HEK293 (cell line): ENCODE measurements at regions not wholly inside any gene's neighbourhood (a gene's known extent, or its start where the extent isn't known, plus 50 kb on each side); places are given as distances from the start of the nearest gene placed in this dataset.

Experiments used
- CTCF ChIA-PET: fragments of 350-600 bp; formaldehyde crosslinking; extraction: SDS; loops from one replicate; lab custom pipeline; 2021; ENCODE audit warnings: antibody characterized with exemption; lab: Yijun Ruan, JAX
- POLR2A ChIA-PET: fragments of 300-600 bp; formaldehyde crosslinking; extraction: SDS; loops from one replicate; lab custom pipeline; 2020; ENCODE audit warnings: antibody characterized with exemption, inconsistent platforms; lab: Yijun Ruan, JAX
- H3K27ac ChIP-seq: fragments of 200-500 bp; sonication (Bioruptor generic); 2 replicates; pipeline ENCODE4 v1.5.1; 2014; ENCODE audit warnings: low read depth, low read length, control low read depth, inconsistent platforms; ENCODE audit errors: extremely low read depth
- H3K36me3 ChIP-seq, 2 experiments: fragments of 200-500 bp in 1 of 2; sonication (Bioruptor generic) in 1 of 2; 1 replicate in 1 of 2; 2 replicates in 1 of 2; pipeline ENCODE4 v1.5.1; 2014 to 2017; ENCODE audit warnings: inconsistent platforms in 2 of 2, low read length in 2 of 2; ENCODE audit not compliant: control insufficient read depth in 2 of 2, insufficient read depth in 1 of 2
- H3K4me1 ChIP-seq: fragments of 200-500 bp; sonication (Bioruptor generic); 2 replicates; pipeline ENCODE4 v1.5.1; 2014; ENCODE audit warnings: mild to moderate bottlenecking, low read length, inconsistent platforms; ENCODE audit not compliant: control insufficient read depth, insufficient read depth
- H3K4me3 ChIP-seq: 2 replicates; pipeline ENCODE4 v1.5.1; 2011; ENCODE audit warnings: low read depth, mild to moderate bottlenecking, control low read depth, low read length, moderate library complexity
- H3K9me3 ChIP-seq: fragments of 200-500 bp; sonication (Bioruptor generic); 2 replicates; pipeline ENCODE4 v1.5.1; 2014; ENCODE audit warnings: low read depth, low read length, inconsistent platforms; ENCODE audit not compliant: control insufficient read depth, insufficient read depth
- BCL11B ChIP-seq: fragments of 450-650 bp; formaldehyde crosslinking; IDR thresholded peaks from 2 replicates; pipeline ENCODE4 v1.5.1; 2016; ENCODE audit warnings: low read depth, missing biosample characterization, missing genetic modification characterization
- HIC1 ChIP-seq: fragments of 450-650 bp; formaldehyde crosslinking; IDR thresholded peaks from 2 replicates; pipeline ENCODE4 v1.5.1; 2016; ENCODE audit warnings: missing biosample characterization, missing genetic modification characterization
- IKZF3 ChIP-seq: fragments of 450-650 bp; IDR thresholded peaks from 2 replicates; pipeline ENCODE4 v1.5.0; 2018; ENCODE audit warnings: missing biosample characterization, mild to moderate bottlenecking, missing genetic modification characterization, moderate library complexity
- INSM2 ChIP-seq: fragments of 450-650 bp; formaldehyde crosslinking; IDR thresholded peaks from 2 replicates; pipeline ENCODE4 v1.5.1; 2016; ENCODE audit warnings: missing biosample characterization, missing genetic modification characterization
- KLF8 ChIP-seq: fragments of 450-650 bp; formaldehyde crosslinking; IDR thresholded peaks from 2 replicates; pipeline ENCODE4 v1.5.1; 2016; ENCODE audit warnings: missing biosample characterization, missing genetic modification characterization
- REPIN1 ChIP-seq: fragments of 450-650 bp; formaldehyde crosslinking; IDR thresholded peaks from 2 replicates; pipeline ENCODE4 v1.5.1; 2017; ENCODE audit warnings: missing biosample characterization, missing genetic modification characterization, low read depth
- ZBTB1 ChIP-seq: fragments of 450-650 bp; formaldehyde crosslinking; IDR thresholded peaks from 2 replicates; pipeline ENCODE4 v1.5.1; 2016; ENCODE audit warnings: missing biosample characterization, missing genetic modification characterization
- ZEB2 ChIP-seq: fragments of 450-650 bp; formaldehyde crosslinking; IDR thresholded peaks from 2 replicates; pipeline ENCODE4 v1.5.1; 2016; ENCODE audit warnings: missing biosample characterization, missing genetic modification characterization
- ZFP69B ChIP-seq: fragments of 450-650 bp; formaldehyde crosslinking; IDR thresholded peaks from 2 replicates; pipeline ENCODE4 v1.5.1; 2016; ENCODE audit warnings: missing biosample characterization, missing genetic modification characterization
- ZNF10 ChIP-seq: fragments of 450-650 bp; formaldehyde crosslinking; IDR thresholded peaks from 2 replicates; pipeline ENCODE4 v1.5.1; 2017; ENCODE audit warnings: missing biosample characterization, missing genetic modification characterization
- ZNF148 ChIP-seq: fragments of 450-650 bp; formaldehyde crosslinking; IDR thresholded peaks from 2 replicates; pipeline ENCODE4 v1.5.0; 2017; ENCODE audit warnings: missing biosample characterization, missing genetic modification characterization, borderline replicate concordance
- ZNF155 ChIP-seq: fragments of 450-650 bp; formaldehyde crosslinking; IDR thresholded peaks from 2 replicates; pipeline ENCODE4 v1.5.1; 2016; ENCODE audit warnings: missing biosample characterization, missing genetic modification characterization
- ZNF341 ChIP-seq: fragments of 450-650 bp; formaldehyde crosslinking; IDR thresholded peaks from 2 replicates; pipeline ENCODE4; 2016; ENCODE audit warnings: low read depth, missing biosample characterization, missing genetic modification characterization
- ZNF394 ChIP-seq: fragments of 450-650 bp; formaldehyde crosslinking; IDR thresholded peaks from 2 replicates; pipeline ENCODE4 v1.5.1; 2016; ENCODE audit warnings: missing biosample characterization, missing genetic modification characterization, mild to moderate bottlenecking, moderate library complexity, borderline replicate concordance
- ZNF404 ChIP-seq: fragments of 450-650 bp; formaldehyde crosslinking; IDR thresholded peaks from 2 replicates; pipeline ENCODE4 v1.5.1; 2017; ENCODE audit warnings: missing biosample characterization, missing genetic modification characterization
- ZNF48 ChIP-seq: fragments of 450-650 bp; formaldehyde crosslinking; IDR thresholded peaks from 2 replicates; pipeline ENCODE4 v1.5.1; 2016; ENCODE audit warnings: missing biosample characterization, missing genetic modification characterization
- ZNF514 ChIP-seq: fragments of 450-650 bp; formaldehyde crosslinking; IDR thresholded peaks from 2 replicates; pipeline ENCODE4 v1.5.1; 2016; ENCODE audit warnings: missing biosample characterization, missing genetic modification characterization
- ZNF560 ChIP-seq: fragments of 450-650 bp; formaldehyde crosslinking; IDR thresholded peaks from 2 replicates; pipeline ENCODE4 v1.5.1; 2017; ENCODE audit warnings: missing biosample characterization, missing genetic modification characterization, borderline replicate concordance
- ZNF692 ChIP-seq: fragments of 450-650 bp; formaldehyde crosslinking; IDR thresholded peaks from 2 replicates; pipeline ENCODE4 v1.5.1; 2016; ENCODE audit warnings: missing biosample characterization, missing genetic modification characterization
- ZNF701 ChIP-seq: fragments of 450-650 bp; formaldehyde crosslinking; IDR thresholded peaks from 2 replicates; pipeline ENCODE4 v1.5.1; 2016; ENCODE audit warnings: missing biosample characterization, missing genetic modification characterization
- ZNF768 ChIP-seq: fragments of 450-650 bp; formaldehyde crosslinking; IDR thresholded peaks from 2 replicates; pipeline ENCODE4 v1.5.1; 2018; ENCODE audit warnings: missing biosample characterization, mild to moderate bottlenecking, missing genetic modification characterization
- ZNF777 ChIP-seq: fragments of 450-650 bp; formaldehyde crosslinking; IDR thresholded peaks from 2 replicates; pipeline ENCODE4 v1.5.1; 2017; ENCODE audit warnings: missing biosample characterization, missing genetic modification characterization, borderline replicate concordance

GRCh38 chr5:26259081-26259480 is 779.3 kb downstream of the CDH9 start (continued):
- TF ChIP-seq ZNF701 (tag by site-specific recombination) (no peak), IKZF3 (no peak), ZEB2 (no peak), ZNF692 (no peak), KLF8 (tag by site-specific recombination) (no peak), ZNF10 (tag by site-specific recombination) (no peak)

GRCh38 chr5:26245321-26245720 is 793.1 kb downstream of the CDH9 start:
- H3K4me1 ChIP-seq, result no peaks in the 10 kb centered on the region
- no peaks in the 10 kb centered on the region for H3K36me3 ChIP-seq
- TF ChIP-seq ZNF768 (tag by site-specific recombination) (no peak), ZNF514 (no peak), ZNF560 (tag by site-specific recombination) (no peak)
- ChIA-PET CTCF (no interaction called here), POLR2A (interaction anchor here (0.7 kb wide), 1 partner anchor 99 kb away, joined by 4 read pairs; no protein-coding TSS in a partner anchor)
- no peak overlapping the region for H3K27ac ChIP-seq
- H3K4me3 ChIP-seq, result no peak overlapping the region
- H3K9me3 ChIP-seq, result no peaks in the 10 kb centered on the region

- ChIA-PET POLR2A (no interaction called here), CTCF (no interaction called here)
Observed at GRCh38 chr5:26239588-26239987, 798.8 kb downstream of the CDH9 start.

More at GRCh38 chr5:26239588-26239987, 798.8 kb downstream of the CDH9 start:
- TF ChIP-seq INSM2 (no peak), ZNF341 (no peak), ZNF394 (tag by site-specific recombination) (no peak), ZNF155 (tag by site-specific recombination) (no peak), ZNF148 (tag by site-specific recombination) (no peak), REPIN1 (no peak), ZFP69B (no peak), ZNF48 (tag by site-specific recombination) (no peak), ZNF777 (no peak), BCL11B (tag by site-specific recombination) (no peak), ZBTB1 (tag by site-specific recombination) (no peak), ZNF404 (no peak), HIC1 (tag by site-specific recombination) (no peak), ZNF10 (tag by site-specific recombination) (no peak)
- Histone ChIP-seq H3K4me3 (no peak overlapping the region), H3K36me3 (no peaks in the 10 kb centered on the region), H3K9me3 (no peaks in the 10 kb centered on the region), H3K27ac (no peak overlapping the region), H3K4me1 (no peaks in the 10 kb centered on the region)
